GM18526 (cell line): ENCODE measurements at regions not wholly inside any gene's neighbourhood (a gene's known extent, or its start where the extent isn't known, plus 50 kb on each side); places are given as distances from the start of the nearest gene placed in this dataset.

Source experiments
- POLR2A ChIP-seq: IDR thresholded peaks from 3 replicates; pipeline ENCODE4 v1.6.1; 2011; ENCODE audit not compliant: insufficient read length; ENCODE audit errors: extremely low read depth

DNA sequence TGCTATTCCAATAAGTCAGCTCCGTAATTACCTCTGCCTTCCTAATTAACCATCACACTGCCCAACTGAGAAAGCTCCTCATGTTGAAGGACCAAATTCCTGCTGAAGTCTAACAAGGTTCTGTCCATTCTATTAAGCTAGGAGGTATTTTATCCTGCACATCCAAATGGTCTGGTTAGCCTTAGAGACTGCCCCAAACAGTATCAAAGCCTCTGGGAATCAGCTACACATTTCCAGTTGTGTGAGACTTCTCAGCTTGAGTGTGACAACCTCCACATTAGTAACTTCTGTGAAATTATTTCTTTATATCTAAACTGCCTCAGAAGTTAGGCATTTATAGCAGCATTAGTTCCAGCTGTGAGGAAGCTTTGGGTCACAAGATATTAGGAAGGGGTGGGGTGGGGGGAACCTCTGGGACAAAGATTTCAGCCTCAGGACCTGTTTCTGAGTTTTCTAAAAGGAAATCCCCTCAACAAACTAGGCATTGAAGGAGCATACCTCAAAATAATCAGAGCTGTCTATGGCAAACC is 150.5 kb upstream of the DUSP10 start:
- no peak for TF ChIP-seq POLR2A

DNA sequence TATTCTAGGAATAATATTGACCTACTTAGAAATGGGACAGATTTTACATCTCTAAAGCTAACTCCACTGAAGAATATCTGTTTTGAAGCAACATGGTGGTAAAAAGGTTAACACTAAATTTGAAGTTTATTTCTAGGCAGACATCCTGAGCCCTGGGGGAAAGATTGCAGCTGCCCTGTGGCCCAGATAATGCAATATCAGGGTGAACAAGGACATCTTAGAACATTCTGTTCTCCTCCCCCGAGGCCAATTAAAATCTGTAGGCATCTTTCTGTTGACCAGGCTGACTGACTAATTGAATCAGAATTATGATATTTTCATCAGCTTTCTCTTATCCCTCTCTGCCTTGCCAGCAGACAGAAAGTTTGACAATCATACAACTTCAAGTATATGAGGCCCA is 149.8 kb upstream of the DUSP10 start:
- TF ChIP-seq POLR2A: no peak

DNA sequence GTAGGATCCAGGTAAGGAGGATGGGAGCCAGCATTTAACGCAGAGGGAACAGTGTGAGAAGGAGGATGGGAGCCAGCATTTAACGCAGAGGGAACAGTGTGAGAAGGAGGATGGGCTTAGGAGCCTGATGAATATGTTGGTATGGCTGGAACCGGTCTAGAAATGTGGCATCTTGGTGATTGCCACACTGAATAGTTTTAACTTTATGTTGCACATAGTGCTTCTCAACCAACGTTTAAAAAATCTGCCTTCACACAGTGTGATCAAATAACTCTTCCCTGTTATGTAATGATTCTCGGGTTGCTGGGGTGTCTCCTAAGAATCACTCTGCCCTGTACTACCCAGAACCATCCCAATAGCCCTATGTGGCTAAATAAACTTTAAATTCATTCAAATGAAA is 146.9 kb upstream of the DUSP10 start:
- TF ChIP-seq POLR2A: no peak

DNA sequence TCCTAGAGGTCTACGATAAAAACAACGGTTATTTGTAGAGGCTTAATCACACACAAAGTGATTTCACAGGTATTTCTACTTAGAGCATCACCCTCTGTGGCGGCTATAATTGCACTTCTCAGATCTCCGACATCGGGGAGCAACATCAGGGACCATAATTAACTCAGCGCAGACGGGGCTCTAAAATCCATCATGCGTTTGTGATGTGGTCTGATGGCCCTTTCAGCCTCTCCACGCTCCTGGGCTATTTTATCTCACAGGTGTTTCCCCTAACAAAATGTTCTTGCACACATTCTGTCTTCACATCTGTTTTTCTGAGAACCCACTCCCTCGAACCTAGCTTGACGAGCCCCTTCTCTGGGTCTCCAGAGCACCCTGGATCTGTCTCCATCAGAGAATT is 146.3 kb upstream of the DUSP10 start:
- TF ChIP-seq POLR2A: no peak

DNA sequence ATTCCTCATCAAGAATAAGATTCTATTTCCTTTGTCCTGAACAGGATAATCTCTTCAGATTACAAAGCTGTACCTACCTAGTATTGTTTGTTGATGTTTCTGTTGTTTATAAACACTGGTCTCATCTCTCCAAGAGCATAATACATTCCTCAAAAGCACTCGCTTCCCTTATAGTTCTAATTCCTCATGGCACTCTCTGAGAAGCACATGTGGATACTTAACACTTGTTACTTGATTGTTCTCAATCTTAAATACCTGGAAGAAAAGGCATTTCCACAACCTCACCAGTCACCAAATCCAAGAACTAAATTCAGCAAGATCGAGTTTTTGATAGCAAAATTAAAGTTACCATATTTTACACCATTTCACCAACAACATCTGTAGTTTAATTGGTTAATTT is 145.9 kb upstream of the DUSP10 start:
- no peak for TF ChIP-seq POLR2A

DNA sequence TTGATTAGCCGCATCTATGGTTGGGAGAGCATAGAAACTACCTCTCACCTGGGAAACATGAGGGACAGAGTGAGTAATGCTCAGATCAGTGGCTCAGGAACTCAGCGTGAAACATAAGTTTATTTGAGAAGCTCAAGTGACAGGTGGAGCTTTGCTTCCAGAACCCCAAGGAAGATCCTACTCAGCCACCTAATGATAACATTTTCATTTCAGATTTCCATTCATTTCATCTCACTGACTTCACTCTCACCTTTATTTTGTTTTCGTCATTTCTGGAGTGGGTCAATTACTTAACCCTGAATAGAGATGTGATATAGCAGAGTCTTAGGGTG is 145.5 kb upstream of the DUSP10 start:
- no peak for TF ChIP-seq POLR2A

DNA sequence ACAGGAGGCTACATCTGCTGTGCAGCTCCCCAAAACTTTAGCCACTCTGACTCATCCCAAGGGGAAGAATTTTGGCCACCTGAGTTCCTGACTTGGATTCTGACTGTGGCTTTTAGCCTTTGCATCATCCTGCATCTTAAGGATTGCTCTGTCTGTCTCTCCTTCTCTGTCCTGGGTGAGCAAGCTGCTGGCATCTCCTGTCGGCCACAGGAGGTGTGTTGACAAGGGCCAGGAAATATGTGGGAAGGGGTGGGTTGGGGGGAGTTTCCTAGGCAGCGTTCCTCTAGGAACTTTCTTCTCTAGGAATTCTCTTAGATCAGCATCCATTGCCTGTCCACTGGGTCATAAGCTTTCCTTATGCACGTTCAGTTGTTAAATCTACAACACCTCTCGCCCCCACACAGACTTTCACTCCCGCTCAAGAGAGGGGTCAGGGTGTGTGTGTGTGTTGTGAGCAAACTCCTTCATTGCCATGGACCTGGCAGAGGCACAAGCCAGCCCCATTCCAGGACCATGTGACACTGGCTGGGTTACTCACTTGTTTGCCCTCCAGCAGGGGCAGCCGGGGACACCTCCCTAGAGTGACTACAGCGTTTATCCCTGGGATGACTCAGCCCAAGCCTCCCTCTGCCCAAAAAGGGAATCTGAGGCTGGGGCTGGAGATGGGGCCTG is 145.0 kb upstream of the DUSP10 start:
- TF ChIP-seq POLR2A: no peak

DNA sequence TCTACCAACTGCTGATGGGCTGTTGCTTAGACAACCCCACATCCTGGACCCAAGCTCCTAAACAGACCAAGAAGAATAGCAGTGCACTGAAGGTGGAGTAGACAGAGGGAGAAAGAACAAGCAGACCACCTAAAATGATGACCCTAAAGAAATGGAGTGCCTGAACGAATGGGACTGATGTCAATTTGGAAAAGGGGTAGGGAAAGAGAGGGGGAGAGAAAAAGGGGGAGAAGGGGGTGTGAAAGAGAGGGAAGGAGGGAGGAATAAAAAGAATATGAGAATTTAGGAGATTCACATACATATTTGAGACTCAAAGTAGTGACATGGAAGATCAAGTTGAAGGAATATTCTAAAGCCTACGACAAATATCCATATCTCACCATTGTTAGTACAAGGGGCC is 144.4 kb upstream of the DUSP10 start:
- TF ChIP-seq POLR2A: no peak

DNA sequence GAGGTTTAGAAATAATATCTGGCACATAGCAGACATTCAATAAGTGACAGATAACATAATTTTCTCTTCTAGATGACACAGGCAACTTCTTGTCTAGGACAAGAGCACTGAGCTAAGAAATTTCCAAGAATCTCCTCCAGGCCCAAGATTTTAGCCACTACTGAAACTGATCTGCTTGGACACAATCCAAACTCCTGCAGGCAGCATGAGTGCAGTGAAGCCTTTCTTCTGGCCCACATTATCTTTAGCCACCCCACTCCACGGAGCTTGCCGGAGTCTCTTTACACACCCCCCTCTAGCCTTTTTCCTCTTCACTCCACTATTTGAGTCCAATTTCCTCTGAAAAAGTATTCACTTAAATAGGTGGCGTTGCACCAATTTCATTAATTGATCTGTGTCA is 142.9 kb upstream of the DUSP10 start:
- TF ChIP-seq POLR2A: no peak

DNA sequence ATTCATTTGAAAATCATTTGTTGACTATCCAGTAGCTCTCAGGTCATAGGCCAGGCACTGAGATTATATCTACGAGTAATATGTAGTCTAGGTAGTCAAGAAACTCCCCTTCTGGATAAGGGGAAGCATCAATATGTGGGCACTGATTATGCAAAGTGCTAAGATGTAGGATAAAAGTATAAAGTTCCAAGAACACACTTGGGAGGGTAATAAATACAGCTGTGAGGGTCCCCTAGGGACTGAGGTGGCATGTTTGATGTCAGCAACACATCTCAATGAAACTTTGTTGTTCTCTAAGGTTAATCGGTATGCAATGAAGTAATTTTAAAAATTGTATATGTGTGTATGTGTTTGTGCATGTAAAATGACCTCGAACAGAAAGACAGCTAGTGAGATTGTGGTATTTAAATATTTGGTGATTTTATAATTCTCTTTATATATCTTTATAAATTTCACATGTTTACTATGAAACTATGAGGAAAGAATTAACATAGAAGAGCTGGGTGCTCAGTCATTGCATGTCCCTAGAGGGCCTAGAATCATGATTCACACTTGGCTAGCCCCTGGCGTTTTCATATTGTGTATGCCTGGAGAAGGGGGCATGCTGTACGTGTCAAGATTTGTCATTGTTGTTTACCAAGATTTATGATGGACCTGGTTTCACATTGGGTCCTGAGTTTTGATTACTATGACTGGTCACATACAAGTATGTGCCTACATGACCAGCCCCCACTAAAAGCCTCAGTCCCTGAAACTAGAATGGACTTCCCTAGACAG is 140.1 kb upstream of the DUSP10 start:
- TF ChIP-seq POLR2A: no peak

DNA sequence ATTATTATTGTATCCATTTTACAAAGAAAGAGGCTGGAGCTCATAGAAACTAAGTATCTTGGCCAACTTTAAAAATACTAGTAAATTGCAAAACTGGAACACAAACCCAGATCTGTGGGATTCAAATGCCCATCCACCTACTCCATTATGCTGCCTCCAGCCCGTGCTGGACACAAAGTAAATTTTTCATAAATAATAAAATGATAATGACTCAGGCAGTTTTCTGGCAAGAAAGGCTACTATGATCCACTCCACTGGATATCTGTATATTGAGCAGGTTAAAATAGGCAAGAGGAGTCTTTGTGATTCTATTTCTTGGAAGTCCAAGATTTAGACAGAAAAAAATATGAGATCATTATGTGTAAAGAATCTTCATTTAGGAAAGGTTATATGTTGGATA is 138.3 kb upstream of the DUSP10 start:
- TF ChIP-seq POLR2A: no peak

DNA sequence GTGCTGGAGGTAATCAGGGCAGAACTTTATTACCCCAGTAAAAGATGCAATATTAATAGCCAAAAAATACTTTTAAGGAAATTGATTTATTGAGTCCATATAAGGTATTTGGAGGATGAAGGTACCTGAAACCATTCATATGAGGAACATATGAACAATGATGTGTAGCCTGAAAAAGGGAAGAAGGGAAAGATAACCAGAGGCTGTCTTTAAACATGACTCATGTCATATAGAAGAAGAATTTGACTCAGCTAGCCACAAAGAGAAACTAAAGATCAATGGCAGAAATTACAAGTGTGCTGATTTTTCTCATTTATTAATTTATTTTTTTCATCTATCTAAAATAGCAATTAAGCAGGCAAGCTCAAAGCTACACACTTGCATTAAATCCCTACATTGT is 136.2 kb upstream of the DUSP10 start:
- TF ChIP-seq POLR2A: no peak

DNA sequence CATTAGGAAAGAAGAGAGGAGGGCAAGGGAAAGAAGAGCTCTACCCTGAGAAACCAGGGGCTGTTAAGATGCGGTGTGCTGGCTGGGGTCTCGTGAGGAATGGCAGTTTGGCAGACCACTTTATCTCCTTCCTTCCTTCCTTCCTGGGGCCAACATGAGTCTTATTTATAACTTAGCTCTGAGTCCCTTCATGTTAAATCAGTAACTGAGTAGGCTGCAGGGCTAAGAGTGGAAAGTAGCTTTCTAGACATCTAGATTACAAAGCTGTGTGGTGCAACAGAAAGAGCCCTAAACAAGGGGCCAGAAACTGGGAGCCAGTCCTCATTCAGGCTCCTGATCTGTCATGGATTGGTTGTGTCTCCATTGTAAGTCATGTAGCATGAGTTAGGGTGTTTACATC is 135.4 kb upstream of the DUSP10 start:
- TF ChIP-seq POLR2A: no peak

DNA sequence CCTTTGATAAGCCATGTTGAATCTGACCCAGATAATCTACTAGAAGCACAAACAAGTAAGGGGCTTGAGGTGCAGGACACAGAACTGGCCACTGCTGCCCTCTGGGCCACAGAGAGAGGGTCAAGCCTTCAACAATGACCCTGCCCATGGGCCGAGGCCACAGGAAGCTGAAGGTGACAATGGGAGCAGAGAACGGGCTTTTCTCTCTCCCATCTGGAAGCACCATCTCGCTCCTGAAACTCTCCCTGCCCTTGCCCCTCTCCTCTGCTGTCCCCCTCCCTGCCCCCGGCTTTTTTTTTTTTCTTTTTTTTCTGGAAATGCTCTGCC is 133.1 kb upstream of the DUSP10 start:
- TF ChIP-seq POLR2A: no peak

DNA sequence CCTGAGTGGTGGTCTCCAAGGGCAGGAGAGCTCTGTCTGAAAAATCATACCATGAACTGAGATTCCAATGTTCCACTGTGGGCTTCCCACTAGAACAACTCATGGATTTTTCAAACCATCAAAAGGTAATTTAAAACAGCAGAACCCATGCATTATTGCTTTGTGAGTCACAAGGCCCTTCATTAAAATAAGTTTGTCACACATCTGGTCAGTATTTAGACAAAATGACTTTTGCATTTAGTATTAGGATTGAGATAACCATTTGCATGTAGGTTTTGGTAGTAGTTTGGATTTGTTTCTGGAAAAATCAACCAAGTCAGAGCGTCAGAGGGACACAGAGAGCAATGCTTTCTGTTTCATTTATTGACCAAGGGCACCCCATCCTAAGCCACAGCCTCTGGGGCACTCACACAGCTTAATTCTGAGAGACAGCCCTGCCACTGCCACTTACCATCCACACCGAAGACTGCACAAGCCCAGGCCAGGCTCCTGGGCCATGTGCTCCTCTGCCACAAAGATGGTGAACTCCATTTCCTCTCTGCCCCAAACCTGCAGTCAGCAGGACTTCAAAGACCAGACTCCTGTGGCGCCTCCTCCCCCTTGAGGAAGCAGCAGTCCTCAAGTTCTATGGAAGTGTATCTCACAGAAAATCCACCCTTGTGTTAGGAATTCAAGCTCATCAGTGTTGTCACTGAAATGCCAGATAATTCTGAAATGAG is 132.6 kb upstream of the DUSP10 start:
- TF ChIP-seq POLR2A: no peak

DNA sequence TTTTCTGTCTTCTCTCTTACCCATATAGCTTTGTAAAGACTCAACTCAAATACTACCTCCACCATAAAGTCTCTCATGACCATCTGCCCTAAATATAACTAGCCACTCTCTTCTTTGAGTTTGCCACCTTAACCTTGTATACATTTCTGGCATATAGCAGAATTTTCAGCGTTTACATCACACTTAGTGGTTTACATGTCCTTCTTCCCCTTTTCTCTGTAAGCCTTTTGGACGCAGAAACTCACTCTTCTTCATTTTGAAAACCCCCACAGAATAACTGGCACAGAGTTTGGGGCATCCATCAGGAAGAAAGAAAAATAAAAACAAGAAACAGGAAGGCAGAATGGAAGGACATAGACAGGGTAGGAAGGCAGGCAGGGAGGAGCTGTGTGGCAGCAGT is 131.8 kb upstream of the DUSP10 start:
- TF ChIP-seq POLR2A: no peak
